ENCODE measurements at regions not wholly inside any gene's neighbourhood (a gene's known extent, or its start where the extent isn't known, plus 50 kb on each side); places are given as distances from the start of the nearest gene placed in this dataset.
A peak's percentile ranks its signal among the peaks of the same experiment; 100 is the strongest.
"Not testable (repeated sequence)": the region's sequence is repeated elsewhere in the genome, so short reads cannot be mapped to it uniquely, and the experiment has no call there.

- DNase-seq, result no peak
Observed at GRCh38 chr6:168369786-168370185, 50.2 kb upstream of the DACT2 start.

- DNase-seq, result peak; percentile 42 to 62
Observed at GRCh38 chr6:168370310-168370991, 50.9 kb upstream of the DACT2 start.

- no peak for DNase-seq
Observed at GRCh38 chr6:168371185-168371584, 51.6 kb upstream of the DACT2 start.

GRCh38 chr6:168371618-168371980, 52.0 kb upstream of the DACT2 start:
- DNase-seq, result no peak

- no peak for DNase-seq
Observed at GRCh38 chr6:168371981-168372711, 52.6 kb upstream of the DACT2 start.

GRCh38 chr6:168372889-168373288, 53.3 kb upstream of the DACT2 start:
- DNase-seq, result no peak

GRCh38 chr6:168373389-168373788, 53.8 kb upstream of the DACT2 start:
- DNase-seq, result no peak

- no peak for DNase-seq
Observed at GRCh38 chr6:168374051-168374502, 54.5 kb upstream of the DACT2 start.

- no peak for DNase-seq
Observed at GRCh38 chr6:168374541-168375071, 55.0 kb upstream of the DACT2 start.

- DNase-seq, result no peak
Observed at GRCh38 chr6:168376120-168376519, 56.5 kb upstream of the DACT2 start.

GRCh38 chr6:168376811-168377483, 57.4 kb upstream of the DACT2 start:
- DNase-seq, result no peak

- no peak for DNase-seq
Observed at GRCh38 chr6:168377484-168377855, 57.9 kb upstream of the DACT2 start.

GRCh38 chr6:168377856-168378832, 58.6 kb upstream of the DACT2 start:
- DNase-seq, result no peak

- not testable (repeated sequence) for DNase-seq
Observed at GRCh38 chr6:168379579-168379978, 60.0 kb upstream of the DACT2 start.

- not testable (repeated sequence) for DNase-seq
Observed at GRCh38 chr6:168380166-168380955, 60.6 kb upstream of the SMOC2 start.

GRCh38 chr6:168380956-168381605, 59.9 kb upstream of the SMOC2 start:
- DNase-seq, result no peak

GRCh38 chr6:168381726-168382458, 59.1 kb upstream of the SMOC2 start:
- DNase-seq, result no peak

GRCh38 chr6:168383062-168383854, 57.7 kb upstream of the SMOC2 start:
- DNase-seq, result no peak
